T47D (cell line): ENCODE measurements at regions not wholly inside any gene's neighbourhood (a gene's known extent, or its start where the extent isn't known, plus 50 kb on each side); places are given as distances from the start of the nearest gene placed in this dataset.
"Not testable (repeated sequence)": the region's sequence is repeated elsewhere in the genome, so short reads cannot be mapped to it uniquely, and the experiment has no call there.

ENCODE experiments used
- DNase-seq, 2 experiments: peaks; one replicate each; pipeline versions ENCODE4 v3.0.0 to v3.0.0-alpha.2; 2011 to 2012; ENCODE audit warnings: low read depth in 1 of 2, low spot score in 1 of 2
- JUND ChIP-seq: IDR thresholded peaks from 2 replicates; pipeline ENCODE4 v1.6.1; 2012; ENCODE audit warnings: low read depth
- in situ Hi-C: cut with HindIII; loops from 2 replicates; pipeline ENCODE4 v1.10.0; 2016; ENCODE audit warnings: low sequenced_read_pairs, low pct_unique_long_range_greater_than_20kb

GRCh38 chr13:99686157-99686572, 184.9 kb downstream of the TM9SF2 start:
- DNase-seq = no peak
- no peak for TF ChIP-seq JUND
- in situ Hi-C loops = no loop called here

- DNase-seq = no peak
- in situ Hi-C loops = no loop called here
- TF ChIP-seq JUND = no peak
Observed at GRCh38 chr13:99681695-99682094, 180.4 kb downstream of the TM9SF2 start.

DNA sequence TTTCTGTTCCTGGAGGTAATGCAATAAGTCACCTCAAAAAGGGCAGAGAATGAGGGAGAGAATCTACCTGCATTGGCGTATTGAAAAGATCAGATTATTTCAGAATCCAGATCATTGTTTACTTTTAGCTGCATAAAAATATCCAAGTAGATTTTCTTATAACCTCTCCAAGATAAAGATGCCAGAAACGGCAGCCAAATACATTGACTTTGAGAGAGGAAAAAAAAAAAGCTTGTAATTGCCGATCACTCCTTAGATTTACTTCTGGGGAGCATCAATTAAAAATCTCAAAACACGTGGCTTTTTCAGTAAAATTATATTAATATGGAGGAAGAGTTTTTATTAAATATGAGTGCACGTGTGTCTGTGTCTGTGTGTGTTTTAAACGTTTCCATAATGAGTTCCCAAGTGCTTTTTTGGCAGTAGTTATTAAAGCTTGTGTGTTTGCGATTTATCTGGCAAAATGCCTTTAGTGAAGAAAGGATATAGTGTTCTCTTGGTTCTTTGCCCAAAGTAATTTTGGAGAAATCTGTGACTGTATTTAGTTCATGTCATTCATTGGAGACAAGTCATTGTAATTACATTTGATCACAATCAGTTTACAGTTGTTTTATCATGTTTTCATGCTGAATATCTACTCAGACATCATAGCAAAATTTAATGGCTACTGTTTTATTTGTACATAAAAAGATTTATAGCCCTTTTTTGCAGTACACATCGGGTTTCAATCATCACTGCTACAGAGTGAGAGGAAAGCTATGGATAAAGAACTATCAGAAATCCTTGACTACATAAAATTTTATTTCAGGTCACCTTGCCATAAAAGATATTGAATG, 176.1 kb downstream of the TM9SF2 start:
- DNase-seq = no peak
- in situ Hi-C loops = no loop called here
- TF ChIP-seq JUND = no peak

- no peak for TF ChIP-seq JUND
- in situ Hi-C loops = no loop called here
- no peak for DNase-seq
Observed at GRCh38 chr13:99671746-99672145, 170.5 kb downstream of the TM9SF2 start.

GRCh38 chr13:99669096-99669495, 167.8 kb downstream of the TM9SF2 start:
- in situ Hi-C loops, DNase-seq: not testable (repeated sequence)

GRCh38 chr13:99666146-99666805, 165.0 kb downstream of the TM9SF2 start:
- in situ Hi-C loops = no loop called here
- no peak for DNase-seq
- TF ChIP-seq JUND = no peak

DNA sequence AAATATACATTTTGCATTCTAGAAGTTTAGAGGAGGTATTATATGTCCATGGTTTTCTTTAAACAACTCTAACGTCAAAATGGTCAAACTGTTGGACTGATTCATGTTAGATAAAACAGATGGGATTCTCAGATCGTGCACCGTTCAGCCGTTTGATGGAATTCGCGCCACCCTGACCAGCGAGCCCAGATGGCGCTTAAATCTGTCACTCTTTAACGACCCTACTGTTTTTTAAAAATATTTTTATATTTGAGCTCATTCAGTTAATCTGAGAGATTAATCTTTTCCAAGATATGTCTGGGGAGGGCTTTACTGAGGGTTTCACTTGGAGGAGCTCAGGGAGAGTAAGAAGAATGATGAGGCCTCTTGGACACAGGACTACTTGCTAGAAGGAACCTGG, 164.4 kb downstream of the TM9SF2 start:
- in situ Hi-C loops = no loop called here
- DNase-seq = no peak
- no peak for TF ChIP-seq JUND

DNA sequence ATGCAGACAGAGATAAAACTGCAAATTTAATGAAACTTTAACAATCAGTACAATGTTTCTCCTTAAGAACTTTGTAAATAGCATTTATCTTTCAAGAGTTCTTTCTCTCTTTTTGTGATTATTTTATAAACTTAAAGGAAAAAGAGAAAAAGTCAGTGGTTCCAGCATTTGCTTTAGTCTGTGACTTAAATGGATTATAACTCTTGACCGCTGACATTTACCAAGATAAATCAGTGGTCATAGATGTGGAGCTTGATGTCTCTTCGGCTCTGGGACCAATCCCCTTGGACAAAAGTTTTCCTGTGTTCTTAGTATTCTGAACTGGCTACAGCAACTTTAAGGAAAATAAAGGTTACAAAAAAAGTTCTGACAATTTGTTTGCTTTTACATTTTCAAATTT, 162.6 kb downstream of the TM9SF2 start:
- no peak for TF ChIP-seq JUND
- in situ Hi-C loops = no loop called here
- no peak for DNase-seq

GRCh38 chr13:99663185-99663825, 162.0 kb downstream of the TM9SF2 start:
- in situ Hi-C loops = no loop called here
- TF ChIP-seq JUND = no peak
- no peak for DNase-seq

DNA sequence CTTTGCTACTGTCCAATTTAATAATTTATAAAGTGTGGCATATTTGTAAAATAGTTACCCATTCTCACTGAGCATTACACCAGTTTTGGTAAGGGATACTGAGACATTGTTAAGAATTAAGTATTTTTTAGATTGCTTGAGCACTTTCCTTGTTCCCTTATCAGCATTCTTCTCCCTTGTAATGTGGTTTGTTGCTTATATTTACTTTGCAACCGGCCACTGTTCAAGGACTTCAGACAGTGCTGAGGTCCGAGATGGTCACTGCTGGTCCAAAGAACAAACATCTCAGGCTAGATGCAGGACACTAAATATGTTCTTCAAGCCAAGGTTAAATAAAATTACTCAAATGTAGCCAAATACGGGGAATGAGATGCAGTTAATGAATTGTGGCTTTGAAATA, 161.4 kb downstream of the TM9SF2 start:
- DNase-seq = no peak
- in situ Hi-C loops = no loop called here

GRCh38 chr13:99661791-99662190, 160.5 kb downstream of the TM9SF2 start:
- in situ Hi-C loops = no loop called here
- no peak for DNase-seq
- TF ChIP-seq JUND = no peak

More for the DNA sequence above, 161.4 kb downstream of the TM9SF2 start:
- no peak for TF ChIP-seq JUND

- TF ChIP-seq JUND = no peak
- no peak for DNase-seq
- in situ Hi-C loops = no loop called here
Observed at GRCh38 chr13:99659866-99660554, 158.7 kb downstream of the TM9SF2 start.
